COLO668 (cell line): ENCODE measurements at regions not wholly inside any gene's neighbourhood (a gene's known extent, or its start where the extent isn't known, plus 50 kb on each side); places are given as distances from the start of the nearest gene placed in this dataset.
"Not testable (repeated sequence)": the region's sequence is repeated elsewhere in the genome, so short reads cannot be mapped to it uniquely, and the experiment has no call there.

ENCODE experiments used
- DNase-seq: peaks from one replicate; lab custom pipeline; 2025; ENCODE audit not compliant: unreplicated experiment; lab: John Stamatoyannopoulos, UW

- DNase-seq: no peak
These were observed 81.0 kb upstream of the ALCAM start for GRCh38 chr3:105285653-105286241.

- no peak for DNase-seq
These were observed 73.3 kb upstream of the ALCAM start for GRCh38 chr3:105293441-105293840.

DNA sequence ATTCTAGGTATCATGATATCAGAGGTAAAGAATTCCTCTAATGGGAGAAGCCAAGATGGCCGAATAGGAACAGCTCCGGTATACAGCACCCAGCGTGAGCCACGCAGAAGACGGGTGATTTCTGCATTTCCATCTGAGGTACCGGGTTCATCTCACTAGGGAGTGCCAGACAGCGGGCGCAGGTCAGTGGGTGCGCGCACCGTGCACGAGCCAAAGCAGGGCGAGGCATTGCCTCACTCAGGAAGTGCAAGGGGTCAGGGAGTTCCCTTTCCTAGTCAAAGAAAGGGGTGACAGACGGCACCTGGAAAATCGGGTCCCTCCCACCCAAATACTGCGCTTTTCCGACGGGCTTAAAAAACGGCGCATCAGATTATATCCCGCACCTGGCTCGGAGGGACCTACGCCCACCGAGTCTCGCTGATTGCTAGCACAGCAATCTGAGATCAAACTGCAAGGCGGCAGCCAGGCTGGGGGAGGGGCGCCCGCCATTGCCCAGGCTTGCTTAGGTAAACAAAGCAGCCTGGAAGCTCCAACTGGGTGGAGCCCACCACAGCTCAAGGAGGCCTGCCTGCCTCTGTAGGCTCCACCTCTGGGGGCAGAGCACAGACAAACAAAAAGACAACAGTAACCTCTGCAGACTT, 70.4 kb upstream of the ALCAM start:
- DNase-seq: not testable (repeated sequence)

DNA sequence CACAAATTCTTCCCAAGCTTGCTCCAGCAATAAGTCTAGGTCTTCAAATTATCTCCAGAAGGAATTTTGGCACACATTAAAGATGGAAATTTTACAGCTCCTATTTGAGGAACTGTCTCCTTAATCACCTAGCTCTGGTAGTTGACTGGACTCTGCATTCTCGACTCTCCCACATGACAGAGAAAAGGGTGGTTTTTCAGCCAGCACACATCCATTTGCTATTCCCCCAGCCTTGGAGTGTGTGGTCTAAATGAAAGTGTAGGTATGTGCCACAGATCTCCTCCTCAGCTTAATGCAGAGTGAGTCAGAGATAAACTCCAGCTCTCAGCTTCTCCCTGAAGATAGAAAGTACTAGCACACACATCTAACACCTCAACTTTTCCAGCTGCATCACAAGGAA, 62.2 kb upstream of the ALCAM start:
- no peak for DNase-seq

- DNase-seq: no peak
These were observed 51.6 kb upstream of the ALCAM start for GRCh38 chr3:105315144-105315543.

- DNase-seq: no peak
These were observed 50.9 kb upstream of the ALCAM start for GRCh38 chr3:105315815-105316214.

- no peak for DNase-seq
These were observed 50.4 kb upstream of the ALCAM start for GRCh38 chr3:105316331-105316730.
